ENCODE measurements at regions not wholly inside any gene's neighbourhood (a gene's known extent, or its start where the extent isn't known, plus 50 kb on each side); places are given as distances from the start of the nearest gene placed in this dataset.

GRCh38 chr18:2441544-2441943 is 129.8 kb downstream of the METTL4 start:
- no peak for TF ChIP-seq EP300 (IDR thresholded peaks at IDR 0.05)
- no peak for TF ChIP-seq CTCF (IDR thresholded peaks at IDR 0.05)

Measured in stomach (tissue), 4 donors.